Cerebellar cortex (tissue), 1 donor: ENCODE measurements at regions not wholly inside any gene's neighbourhood (a gene's known extent, or its start where the extent isn't known, plus 50 kb on each side); places are given as distances from the start of the nearest gene placed in this dataset.

ENCODE experiments used
- DNase-seq: peaks from one replicate; pipeline ENCODE4 v3.0.0-alpha.2; 2015; ENCODE audit warnings: low spot score

- DNase-seq: no peak
Observed at GRCh38 chr4:60502733-60503132, 697.4 kb upstream of the ADGRL3 start.

DNA sequence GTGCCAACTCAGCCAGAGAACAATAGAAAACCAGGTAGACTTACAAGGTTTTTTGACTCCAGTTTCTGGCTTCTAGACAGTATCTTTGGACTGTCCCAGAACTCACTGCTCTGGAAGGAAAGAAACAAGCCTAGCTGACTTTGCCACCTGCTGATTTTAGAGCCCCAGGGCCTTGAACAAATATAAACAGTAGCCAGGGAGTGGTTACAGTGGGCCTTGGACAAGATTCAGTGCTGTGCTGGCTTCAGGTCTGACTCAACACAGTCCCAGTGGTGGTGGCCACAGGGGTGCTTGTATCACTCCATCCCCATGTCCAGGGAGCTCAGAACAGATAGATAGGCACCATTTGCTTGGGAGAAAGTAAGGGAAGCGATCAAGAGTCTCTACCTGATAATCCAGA lies 694.1 kb upstream of the ADGRL3 start:
- DNase-seq: no peak

DNA sequence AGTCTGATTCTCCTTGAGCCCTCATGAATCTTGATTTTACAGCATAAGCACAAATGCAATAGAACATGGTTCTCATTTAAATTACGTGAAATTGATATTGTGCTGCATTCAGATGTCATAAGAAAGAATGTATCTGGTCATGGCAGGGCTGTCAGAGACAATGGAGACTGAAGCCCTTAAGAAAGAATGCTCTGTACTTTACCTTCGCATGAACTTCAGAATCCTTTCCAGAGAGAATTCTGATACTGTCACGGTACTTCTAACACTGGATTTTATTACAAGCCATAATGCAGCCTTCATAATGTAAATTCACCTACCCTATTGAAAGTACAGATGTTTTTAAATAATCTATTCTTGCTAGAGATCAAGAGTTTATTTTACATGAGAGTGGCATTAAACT lies 677.9 kb upstream of the ADGRL3 start:
- no peak for DNase-seq

DNA sequence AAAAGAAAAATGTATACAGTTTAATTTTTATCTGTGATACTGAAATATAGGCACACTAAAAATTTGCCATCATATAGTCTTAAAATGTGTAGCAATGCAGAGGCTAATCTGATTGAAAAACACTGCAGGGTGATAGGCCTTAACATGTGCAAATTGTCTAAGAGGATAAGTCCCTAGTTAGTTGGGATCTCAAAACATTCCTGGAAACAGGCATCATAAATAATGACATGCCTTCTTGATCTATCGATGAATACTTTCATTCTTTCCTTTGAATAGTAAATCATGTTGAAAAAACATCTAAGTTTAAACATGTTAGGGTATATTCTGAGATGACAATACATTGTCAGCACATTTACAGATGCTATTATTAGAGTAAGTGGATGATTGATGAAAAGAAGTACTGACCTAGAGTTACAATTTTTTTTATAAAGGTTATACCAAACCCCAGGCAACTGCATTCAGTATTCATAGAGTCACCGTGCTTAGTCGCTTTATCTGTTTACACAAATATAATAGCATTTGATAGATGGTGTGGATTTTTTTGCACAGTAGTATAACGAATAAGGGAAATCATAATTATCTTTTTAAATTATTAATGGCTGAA lies 668.2 kb upstream of the ADGRL3 start:
- DNase-seq: no peak

DNA sequence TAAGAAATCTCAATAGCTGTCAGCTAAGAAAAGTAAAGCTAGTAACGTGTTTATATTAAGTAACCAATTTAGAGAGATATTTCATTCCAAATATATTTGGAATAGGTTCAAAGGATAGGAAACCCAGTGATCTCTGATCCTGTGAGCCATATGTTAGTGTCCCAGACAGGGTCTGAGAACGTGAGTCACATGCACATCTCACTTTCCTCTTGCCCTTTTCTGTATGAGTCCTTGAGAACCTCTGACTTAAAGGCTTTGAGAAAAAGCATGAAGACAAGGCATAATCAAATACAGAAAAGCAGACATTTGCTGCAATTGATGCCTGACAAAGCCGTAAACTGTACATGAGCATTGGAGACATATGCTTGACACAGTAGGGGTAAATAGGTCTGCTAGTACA lies 655.1 kb upstream of the ADGRL3 start:
- DNase-seq: no peak

GRCh38 chr4:60562334-60562733 lies 637.8 kb upstream of the ADGRL3 start:
- DNase-seq: no peak

DNA sequence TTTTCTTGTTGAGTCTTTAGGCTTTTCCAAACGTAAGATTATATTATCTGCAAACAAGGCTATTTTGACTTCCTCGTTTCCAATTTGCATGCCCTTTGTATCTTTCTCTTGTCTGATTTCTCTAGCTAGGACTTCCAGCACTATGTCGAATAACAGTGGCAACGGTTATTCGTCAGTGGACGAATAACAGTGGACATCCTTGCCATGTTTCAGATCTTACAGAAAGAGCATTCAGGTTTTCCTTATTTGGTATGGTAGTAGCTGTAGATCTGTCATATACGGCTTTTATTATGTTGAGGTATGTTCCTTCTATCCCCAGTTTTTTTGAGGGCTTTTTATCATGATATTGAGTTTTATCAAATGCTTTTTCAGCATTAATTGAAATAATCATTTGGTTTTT lies 634.6 kb upstream of the ADGRL3 start:
- no peak for DNase-seq

- no peak for DNase-seq
Observed at GRCh38 chr4:60575336-60575735, 624.8 kb upstream of the ADGRL3 start.

GRCh38 chr4:60579335-60579734 lies 620.8 kb upstream of the ADGRL3 start:
- DNase-seq: no peak

DNA sequence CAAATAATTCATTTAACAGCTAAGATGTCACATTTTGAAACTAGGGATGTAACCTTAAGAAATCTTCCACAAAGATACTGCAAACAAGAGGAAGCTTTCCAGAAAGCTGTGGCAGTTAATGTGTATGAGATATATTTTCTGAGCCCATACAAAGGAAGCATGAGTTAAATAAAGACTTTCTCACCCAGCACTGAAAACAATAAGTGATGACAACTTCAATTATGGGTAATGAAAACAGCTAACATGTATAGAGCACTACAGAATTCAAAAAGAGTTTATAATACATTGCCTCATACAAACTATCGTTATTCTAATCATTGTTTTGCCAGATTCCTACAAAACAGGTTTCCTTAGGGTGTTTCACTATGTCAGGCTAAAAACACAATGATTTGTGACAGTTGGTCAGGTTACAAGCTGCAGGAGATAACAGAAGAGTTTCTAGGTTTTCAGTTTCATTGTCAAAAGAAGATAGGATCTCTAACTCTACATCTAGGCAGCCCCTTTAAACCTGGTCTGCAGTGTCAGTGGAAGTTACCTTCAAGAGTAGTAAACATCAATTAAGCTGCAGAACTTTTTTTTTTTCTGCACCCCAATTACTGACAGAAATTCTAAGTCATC lies 618.1 kb upstream of the ADGRL3 start:
- no peak for DNase-seq

DNA sequence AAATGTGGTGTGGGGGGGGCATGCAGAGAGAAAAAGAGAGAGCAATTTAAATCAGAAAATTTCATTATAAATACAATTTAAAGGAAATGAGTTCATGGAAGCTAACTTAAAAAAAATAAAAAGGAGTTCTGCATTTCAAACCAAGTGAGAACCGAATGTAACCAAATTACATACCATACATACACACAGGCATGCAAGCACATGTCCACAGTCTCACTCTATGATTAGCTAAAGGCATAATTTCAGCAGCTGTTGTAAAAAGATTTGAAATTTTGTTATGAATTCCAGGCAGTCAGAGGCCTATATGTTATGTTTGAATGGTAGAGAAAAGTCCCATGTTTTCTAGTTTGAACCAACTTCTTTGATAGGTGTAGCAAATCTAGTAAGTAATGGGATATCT lies 611.6 kb upstream of the ADGRL3 start:
- DNase-seq: no peak

- DNase-seq: no peak
Observed at GRCh38 chr4:60589425-60589824, 610.7 kb upstream of the ADGRL3 start.

DNA sequence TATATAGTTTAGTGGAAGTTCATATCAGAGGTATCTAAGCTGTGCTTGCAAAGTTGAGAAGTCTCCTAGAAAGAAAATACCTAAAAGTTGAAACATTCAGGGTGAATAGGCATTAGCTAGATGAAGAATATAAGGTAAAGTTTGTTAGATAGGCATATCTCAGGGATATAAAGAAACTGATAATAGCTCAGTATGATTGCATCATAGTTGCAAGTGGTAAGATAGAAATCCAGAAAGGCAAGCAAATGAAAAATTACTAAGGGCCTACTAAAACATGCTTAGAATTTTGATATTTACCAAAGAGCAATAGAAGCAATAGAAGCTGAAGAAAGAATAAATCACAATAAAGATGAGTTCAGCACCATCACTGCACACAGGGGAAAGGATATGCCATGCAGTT lies 610.0 kb upstream of the ADGRL3 start:
- DNase-seq: no peak

- no peak for DNase-seq
Observed at GRCh38 chr4:60605646-60606354, 594.3 kb upstream of the ADGRL3 start.

DNA sequence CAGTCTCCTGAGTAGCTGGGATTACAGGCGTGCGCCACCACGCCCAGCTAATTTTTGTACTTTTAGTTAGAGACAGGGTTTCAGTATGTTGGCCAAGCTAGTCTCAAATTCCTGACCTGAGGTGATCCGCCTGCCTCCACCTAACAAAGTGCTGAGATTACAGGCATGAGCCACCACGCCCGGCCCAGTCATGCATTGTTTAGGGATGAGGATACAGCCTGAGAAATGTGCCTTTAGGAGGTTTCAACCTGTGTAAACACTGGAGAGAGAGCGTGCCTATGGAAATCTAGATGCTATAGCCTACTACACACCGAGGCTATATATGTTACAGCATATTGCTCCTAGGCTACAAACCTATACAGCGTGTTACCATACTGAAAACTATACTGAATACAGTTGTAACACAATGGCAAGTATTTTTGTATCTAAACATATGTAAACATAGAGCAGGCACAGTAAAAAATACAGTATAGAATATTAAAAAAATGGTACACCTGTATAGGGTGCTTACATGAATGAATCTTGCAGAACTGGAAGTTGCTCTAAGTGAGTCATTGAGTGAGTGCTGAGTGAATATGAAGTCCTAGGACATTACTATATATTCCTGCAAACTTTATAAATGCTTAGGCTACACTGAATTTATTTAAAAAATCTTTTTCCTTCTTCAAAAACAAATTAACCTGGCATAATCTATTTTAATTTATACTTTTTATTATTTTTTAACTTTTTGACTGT lies 588.2 kb upstream of the ADGRL3 start:
- no peak for DNase-seq

GRCh38 chr4:60617731-60618130 lies 582.4 kb upstream of the ADGRL3 start:
- no peak for DNase-seq

GRCh38 chr4:60619531-60620305 lies 580.4 kb upstream of the ADGRL3 start:
- no peak for DNase-seq

- DNase-seq: no peak
Observed at GRCh38 chr4:60637976-60638375, 562.1 kb upstream of the ADGRL3 start.

DNA sequence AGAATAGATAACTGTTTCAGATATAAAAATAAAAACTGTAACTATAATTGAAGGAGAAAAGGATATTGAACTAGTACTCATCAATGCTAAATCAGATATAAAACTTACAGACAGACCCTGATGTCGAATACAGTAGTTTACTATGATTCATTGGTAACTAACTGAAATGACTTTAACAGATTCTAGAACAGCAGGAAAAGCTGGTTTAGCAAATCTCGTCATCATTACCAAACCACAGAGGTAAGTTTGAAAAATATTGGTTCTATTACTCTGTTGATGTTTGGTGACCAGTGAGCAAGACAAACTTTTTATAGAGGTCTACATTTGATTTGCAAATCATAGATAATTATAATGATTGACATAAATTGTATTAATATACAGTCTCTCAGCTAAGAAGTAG lies 551.4 kb upstream of the ADGRL3 start:
- DNase-seq: no peak

DNA sequence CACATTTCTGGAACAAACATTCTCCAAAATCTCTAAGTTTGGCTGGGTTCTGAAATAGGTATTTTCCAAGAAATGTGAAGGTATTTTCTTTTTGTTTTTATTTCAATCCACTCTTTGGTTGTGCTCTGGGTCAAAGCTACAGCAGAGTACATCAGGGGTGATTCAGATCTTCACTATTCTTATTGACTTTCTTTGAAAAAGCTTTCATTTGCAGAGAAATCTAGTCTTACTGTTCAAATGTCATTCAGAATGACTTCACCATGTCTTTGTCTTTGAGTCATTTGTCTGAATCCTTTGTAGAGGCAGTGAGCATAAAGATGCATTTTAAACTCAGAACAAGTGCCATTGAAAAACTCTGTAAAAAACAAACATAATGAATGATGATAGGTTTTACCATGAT lies 547.2 kb upstream of the ADGRL3 start:
- no peak for DNase-seq

DNA sequence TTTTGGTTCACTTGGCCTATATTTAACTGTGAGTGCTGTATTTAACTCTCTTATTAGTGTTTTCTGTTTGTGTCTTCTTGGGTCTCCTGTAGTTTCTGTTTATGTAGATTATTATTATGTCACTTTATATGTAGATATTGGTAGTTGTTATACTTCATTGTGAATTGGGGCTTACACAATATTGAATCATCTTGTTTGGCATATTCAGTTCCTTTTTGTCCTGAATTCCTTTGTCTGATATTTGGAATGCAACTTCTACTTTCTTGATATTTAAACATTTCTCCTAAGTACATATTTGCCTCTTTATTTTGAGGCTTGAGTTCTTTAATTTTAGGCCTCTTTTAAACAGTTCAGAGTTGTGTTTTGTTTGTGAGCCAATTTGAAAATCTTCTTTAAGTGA lies 544.8 kb upstream of the ADGRL3 start:
- no peak for DNase-seq

GRCh38 chr4:60656171-60656570 lies 544.0 kb upstream of the ADGRL3 start:
- DNase-seq: no peak
